BJ (cell line): ENCODE measurements at regions not wholly inside any gene's neighbourhood (a gene's known extent, or its start where the extent isn't known, plus 50 kb on each side); places are given as distances from the start of the nearest gene placed in this dataset.

Experiments used
- CTCF ChIA-PET: fragments of 350-600 bp; formaldehyde crosslinking; extraction: SDS; loops from one replicate; lab custom pipeline; 2021; ENCODE audit warnings: antibody characterized with exemption, inconsistent platforms; lab: Yijun Ruan, JAX
- POLR2A ChIA-PET: fragments of 300-600 bp; sonication (Branson Sonifier 250); formaldehyde crosslinking; extraction: SDS; loops from one replicate; lab custom pipeline; 2021; ENCODE audit warnings: antibody characterized with exemption; lab: Charles Lee
- DNase-seq: peaks from one replicate; pipeline ENCODE4 v3.0.0-alpha.2; 2011; ENCODE audit warnings: low read depth
- H3K27me3 ChIP-seq: 2 replicates; pipeline ENCODE4 v1.6.0; 2011; ENCODE audit warnings: low read length; ENCODE audit not compliant: control insufficient read depth, insufficient read depth
- H3K36me3 ChIP-seq: 2 replicates; pipeline ENCODE4 v1.5.1; 2011; ENCODE audit warnings: low read length; ENCODE audit not compliant: control insufficient read depth, insufficient read depth
- H3K4me3 ChIP-seq: 2 replicates; pipeline ENCODE4 v1.5.1; 2011; ENCODE audit warnings: low read depth, mild to moderate bottlenecking, control low read depth, low read length
- CTCF ChIP-seq: IDR thresholded peaks from 2 replicates; pipeline ENCODE4 v1.5.1; 2011; ENCODE audit warnings: low read depth, mild to moderate bottlenecking, control low read depth, inconsistent platforms, low read length, moderate library complexity; ENCODE audit not compliant: insufficient read depth

GRCh38 chr2:78768016-78768415 lies 257.5 kb upstream of the REG3G start:
- no peak for DNase-seq
- POLR2A ChIA-PET = no interaction called here
- CTCF ChIA-PET = no interaction called here
- no peaks in the 10 kb centered on the region for H3K27me3 ChIP-seq
- TF ChIP-seq CTCF = no peak
- no peaks in the 10 kb centered on the region for H3K36me3 ChIP-seq
- no peak overlapping the region for H3K4me3 ChIP-seq

DNA sequence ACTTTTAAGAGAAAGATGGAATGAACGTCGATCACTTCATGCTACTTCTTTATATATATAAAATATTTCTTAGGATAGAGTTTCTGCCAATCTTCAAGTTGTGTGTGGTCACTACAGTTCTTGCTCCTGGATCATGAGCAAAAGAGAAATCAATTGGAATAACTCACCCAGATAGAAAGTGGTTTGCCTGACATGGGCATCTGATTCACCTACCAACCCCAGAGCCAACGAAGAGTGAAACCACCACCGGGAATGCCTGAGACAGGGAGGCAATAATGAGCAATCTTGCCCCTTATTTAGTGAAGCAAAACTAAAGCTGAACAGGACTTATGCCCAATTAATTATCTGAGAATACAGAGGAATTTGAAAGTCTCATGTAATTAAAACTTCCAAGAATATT lies 250.2 kb upstream of the REG3G start:
- ChIA-PET POLR2A (no interaction called here), CTCF (no interaction called here)
- DNase-seq = no peak
- TF ChIP-seq CTCF = no peak
- H3K36me3 ChIP-seq = no peaks in the 10 kb centered on the region
- no peaks in the 10 kb centered on the region for H3K27me3 ChIP-seq
- H3K4me3 ChIP-seq = no peak overlapping the region

DNA sequence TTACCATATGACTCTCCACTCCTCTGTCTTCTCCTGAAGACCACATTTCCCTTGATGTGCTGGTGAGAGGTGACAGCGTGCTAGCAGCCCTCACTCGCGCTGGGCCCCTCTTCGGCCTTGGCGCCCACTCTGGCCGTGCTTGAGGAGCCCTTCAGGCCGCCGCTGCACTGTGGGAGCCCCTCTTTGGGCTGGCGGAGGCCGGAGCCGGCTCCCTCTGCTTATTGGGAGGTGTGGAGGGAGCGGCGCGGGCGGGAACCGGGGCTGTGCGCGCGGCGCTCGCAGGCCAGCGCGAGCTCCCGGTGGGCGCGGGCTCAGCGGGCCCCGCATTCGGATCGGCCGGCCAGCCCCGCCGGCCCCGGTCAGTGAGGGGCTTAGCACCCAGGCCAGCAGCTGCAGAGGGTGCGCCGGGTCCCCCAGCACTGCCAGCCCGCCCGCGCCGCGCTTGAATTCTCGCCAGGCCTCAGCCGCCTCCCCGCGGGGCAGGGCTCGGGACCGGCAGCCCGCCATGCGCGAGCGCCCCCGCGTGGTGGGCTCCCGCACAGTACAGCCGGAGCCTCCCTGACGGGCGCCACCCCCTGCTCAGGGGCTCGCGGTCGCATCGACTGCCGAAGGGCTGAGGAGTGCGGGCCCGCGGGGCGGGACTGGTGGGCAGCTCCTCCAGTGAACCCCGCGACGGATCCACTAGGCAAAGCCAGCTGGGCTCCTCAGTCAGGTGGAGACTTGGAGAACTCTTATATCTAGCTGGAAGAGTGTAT lies 246.6 kb upstream of the REG3G start:
- H3K4me3 ChIP-seq = no peak overlapping the region
- ChIA-PET POLR2A (no interaction called here), CTCF (no interaction called here)
- H3K36me3 ChIP-seq = no peaks in the 10 kb centered on the region
- TF ChIP-seq CTCF = no peak
- no peak for DNase-seq
- no peaks in the 10 kb centered on the region for H3K27me3 ChIP-seq

- TF ChIP-seq CTCF = no peak
- no peak for DNase-seq
- Histone ChIP-seq H3K36me3 (no peaks in the 10 kb centered on the region), H3K27me3 (no peaks in the 10 kb centered on the region), H3K4me3 (no peak overlapping the region)
- ChIA-PET POLR2A (no interaction called here), CTCF (no interaction called here)
These were observed 245.7 kb upstream of the REG3G start for GRCh38 chr2:78779761-78780160.

GRCh38 chr2:78780256-78780655 lies 245.2 kb upstream of the REG3G start:
- no peak overlapping the region for H3K4me3 ChIP-seq
- H3K27me3 ChIP-seq = no peaks in the 10 kb centered on the region
- TF ChIP-seq CTCF = no peak
- no peak for DNase-seq
- ChIA-PET CTCF (no interaction called here), POLR2A (no interaction called here)
- no peaks in the 10 kb centered on the region for H3K36me3 ChIP-seq
